NB4 (cell line): ENCODE measurements at regions not wholly inside any gene's neighbourhood (a gene's known extent, or its start where the extent isn't known, plus 50 kb on each side); places are given as distances from the start of the nearest gene placed in this dataset.

ENCODE experiments used
- DNase-seq: peaks from one replicate; pipeline ENCODE4 v3.0.0; 2010; ENCODE audit warnings: low read depth
- H3K4me3 ChIP-seq: one replicate; pipeline ENCODE4 v1.5.1; 2011; ENCODE audit warnings: mild to moderate bottlenecking, low read depth, low read length, moderate library complexity
- MYC ChIP-seq: IDR thresholded peaks from 2 replicates; pipeline ENCODE4 v1.6.1; 2011; ENCODE audit warnings: low read depth, low read length
- POLR2A ChIP-seq: IDR thresholded peaks from 2 replicates; pipeline ENCODE4 v1.6.1; 2011; ENCODE audit warnings: mild to moderate bottlenecking; ENCODE audit not compliant: insufficient read length; ENCODE audit errors: extremely low read depth
- TF ChIP-seq, protein P1 (sequence below): IDR thresholded peaks from 2 replicates; pipeline ENCODE4 v1.6.1; 2011; ENCODE audit warnings: low read depth, low read length
- TF ChIP-seq, protein P2 (sequence below): IDR thresholded peaks from one replicate; pipeline ENCODE4 v1.5.1; 2012; ENCODE audit warnings: low read depth, low read length

DNA sequence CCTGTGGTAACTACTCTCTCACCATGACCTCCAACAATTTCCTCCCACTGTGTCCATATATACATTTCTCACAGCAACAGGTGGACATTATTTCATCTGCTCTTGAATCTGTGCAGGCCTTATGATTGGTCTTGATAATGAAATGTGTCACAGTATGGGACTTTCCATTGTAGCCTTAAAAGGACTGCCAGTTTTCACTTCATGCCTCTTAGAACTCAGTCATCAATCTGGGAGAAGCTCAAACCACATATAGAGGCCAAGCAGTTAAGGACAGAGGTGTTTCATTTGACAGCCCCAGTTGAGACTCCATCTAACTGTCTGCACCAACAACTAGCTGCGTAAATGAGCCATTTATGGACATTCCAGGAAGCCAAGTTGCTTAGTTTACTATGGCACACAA is 1534.8 kb downstream of the ARAP2 start:
- TF ChIP-seq, protein P1, sequence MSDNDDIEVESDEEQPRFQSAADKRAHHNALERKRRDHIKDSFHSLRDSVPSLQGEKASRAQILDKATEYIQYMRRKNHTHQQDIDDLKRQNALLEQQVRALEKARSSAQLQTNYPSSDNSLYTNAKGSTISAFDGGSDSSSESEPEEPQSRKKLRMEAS = no peak
- TF ChIP-seq POLR2A = no peak
- no peak for TF ChIP-seq MYC
- TF ChIP-seq, protein P2, sequence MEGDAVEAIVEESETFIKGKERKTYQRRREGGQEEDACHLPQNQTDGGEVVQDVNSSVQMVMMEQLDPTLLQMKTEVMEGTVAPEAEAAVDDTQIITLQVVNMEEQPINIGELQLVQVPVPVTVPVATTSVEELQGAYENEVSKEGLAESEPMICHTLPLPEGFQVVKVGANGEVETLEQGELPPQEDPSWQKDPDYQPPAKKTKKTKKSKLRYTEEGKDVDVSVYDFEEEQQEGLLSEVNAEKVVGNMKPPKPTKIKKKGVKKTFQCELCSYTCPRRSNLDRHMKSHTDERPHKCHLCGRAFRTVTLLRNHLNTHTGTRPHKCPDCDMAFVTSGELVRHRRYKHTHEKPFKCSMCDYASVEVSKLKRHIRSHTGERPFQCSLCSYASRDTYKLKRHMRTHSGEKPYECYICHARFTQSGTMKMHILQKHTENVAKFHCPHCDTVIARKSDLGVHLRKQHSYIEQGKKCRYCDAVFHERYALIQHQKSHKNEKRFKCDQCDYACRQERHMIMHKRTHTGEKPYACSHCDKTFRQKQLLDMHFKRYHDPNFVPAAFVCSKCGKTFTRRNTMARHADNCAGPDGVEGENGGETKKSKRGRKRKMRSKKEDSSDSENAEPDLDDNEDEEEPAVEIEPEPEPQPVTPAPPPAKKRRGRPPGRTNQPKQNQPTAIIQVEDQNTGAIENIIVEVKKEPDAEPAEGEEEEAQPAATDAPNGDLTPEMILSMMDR = no peak
- DNase-seq = no peak
- no peak overlapping the region for H3K4me3 ChIP-seq

DNA sequence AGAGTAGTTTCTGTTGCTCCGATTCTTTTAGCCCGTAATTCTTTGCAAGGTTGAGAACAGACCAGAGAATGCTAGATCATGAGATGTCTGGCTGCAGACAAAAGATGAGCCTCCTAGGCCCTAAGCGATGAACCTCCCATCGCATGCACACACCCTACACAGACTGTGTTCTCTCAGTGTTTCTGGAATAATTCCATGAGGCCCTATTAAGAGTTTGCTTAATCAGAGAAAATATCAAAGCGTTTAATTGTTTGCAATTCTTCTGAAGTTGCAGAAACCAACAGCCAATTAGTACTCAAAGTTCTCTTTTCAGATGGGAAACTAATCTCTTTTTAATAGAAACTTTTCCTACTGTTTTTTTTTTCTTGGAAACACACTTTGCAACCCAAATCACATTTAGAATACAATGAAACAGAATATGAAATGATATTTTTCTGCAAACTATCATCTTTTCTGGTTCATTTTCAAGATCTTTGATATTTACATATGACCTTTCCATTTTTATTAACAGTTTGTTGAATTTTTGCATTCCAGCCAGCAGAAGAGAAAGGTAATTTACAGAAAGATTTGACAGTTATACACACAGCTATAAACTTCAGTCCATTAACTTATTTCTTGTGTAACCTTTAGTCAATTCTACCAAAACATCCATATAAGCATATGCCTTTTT is 1525.6 kb downstream of the ARAP2 start:
- TF ChIP-seq, protein P1 = no peak
- no peak for TF ChIP-seq MYC
- no peak for TF ChIP-seq POLR2A
- TF ChIP-seq, protein P2 = no peak
- DNase-seq = no peak
- no peak overlapping the region for H3K4me3 ChIP-seq

DNA sequence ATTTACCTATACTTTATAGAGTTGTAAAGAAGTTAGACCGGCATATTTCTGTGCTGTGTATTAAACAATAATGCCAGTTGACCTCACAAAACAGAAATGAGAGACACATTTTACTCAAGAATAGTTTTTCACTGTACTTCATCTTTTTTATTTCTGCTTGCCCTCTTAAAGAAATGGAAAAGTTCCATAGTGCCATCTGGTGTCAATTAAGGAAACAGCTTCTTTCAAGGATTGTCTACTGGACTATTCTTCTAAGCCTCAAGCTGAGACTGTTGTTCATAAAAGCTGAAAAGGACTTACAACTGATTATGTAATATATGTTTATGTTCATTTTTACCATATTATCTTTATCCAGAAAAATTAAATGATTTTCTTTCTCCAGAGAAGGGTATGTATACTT is 1523.7 kb downstream of the ARAP2 start:
- no peak overlapping the region for H3K4me3 ChIP-seq
- TF ChIP-seq, protein P2 = peak; percentile 52
- TF ChIP-seq MYC = no peak
- peak; percentile 60 for DNase-seq

DNA sequence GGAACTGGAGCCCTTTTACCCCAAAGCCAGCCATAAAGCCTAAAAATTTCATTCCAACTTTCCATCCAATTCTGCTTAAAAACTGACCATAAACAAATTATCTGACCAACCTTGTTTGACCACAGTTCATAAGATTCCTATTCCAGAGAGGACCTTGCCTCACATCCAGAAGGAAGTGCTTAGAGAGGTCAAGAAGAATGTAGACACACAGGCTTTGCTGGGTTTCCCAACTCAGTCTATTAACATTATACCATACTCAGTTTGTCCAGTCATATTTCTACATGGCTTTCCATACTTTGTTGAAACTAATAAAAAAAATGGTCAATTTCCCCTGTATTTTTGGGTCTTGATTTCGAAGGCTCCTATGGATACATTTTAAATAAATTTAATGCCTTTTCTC is 1522.5 kb downstream of the ARAP2 start:
- no peak overlapping the region for H3K4me3 ChIP-seq
- TF ChIP-seq, protein P2 = no peak
- TF ChIP-seq POLR2A (no peak), MYC (no peak)
- TF ChIP-seq, protein P1 = no peak

DNA sequence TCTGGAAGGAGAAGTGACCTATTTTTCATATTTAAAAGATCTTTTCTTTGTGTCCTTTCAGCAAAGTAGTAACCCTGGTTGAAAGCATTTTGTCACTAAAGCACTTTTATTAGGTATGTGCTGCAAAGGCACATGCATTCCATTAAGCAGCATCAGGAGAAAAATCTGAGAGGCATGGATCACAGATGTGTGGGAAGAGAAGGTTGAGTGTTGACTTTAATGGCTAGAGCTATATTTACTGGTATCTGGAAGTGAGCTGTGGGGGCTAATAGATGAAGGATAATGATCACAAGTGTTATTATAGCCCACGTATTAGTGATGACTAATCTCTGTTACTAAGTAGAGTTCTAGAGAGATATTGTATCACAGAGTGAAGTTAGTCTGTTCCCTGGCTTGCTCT is 1520.7 kb downstream of the ARAP2 start:
- TF ChIP-seq MYC = no peak
- TF ChIP-seq, protein P2 = no peak
- TF ChIP-seq, protein P1 = no peak
- TF ChIP-seq POLR2A = no peak
- no peak for DNase-seq
- no peak overlapping the region for H3K4me3 ChIP-seq

More for the DNA sequence above, 1522.5 kb downstream of the ARAP2 start:
- DNase-seq = no peak

DNA sequence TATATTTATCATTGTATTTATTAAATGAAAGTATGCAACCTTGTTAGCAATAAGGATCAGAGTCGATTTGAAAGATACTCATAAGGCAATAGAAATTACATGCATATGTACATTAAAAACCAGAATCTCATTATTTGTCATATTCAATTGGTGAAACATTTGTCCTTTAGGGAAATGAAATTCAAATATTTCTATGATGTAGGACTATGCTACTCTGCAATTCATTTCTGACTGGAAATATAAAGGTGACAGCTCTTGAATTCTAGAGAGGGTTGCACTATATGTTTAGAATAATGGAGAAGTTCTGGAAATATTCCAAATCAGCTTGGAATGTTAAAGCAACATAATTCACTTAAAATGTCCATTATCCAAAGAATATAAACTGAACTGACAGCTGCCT is 1519.8 kb downstream of the ARAP2 start:
- TF ChIP-seq, protein P1 = no peak
- TF ChIP-seq, protein P2 = no peak
- no peak for TF ChIP-seq MYC
- TF ChIP-seq POLR2A = no peak
- no peak for DNase-seq
- no peak overlapping the region for H3K4me3 ChIP-seq
